SK-N-SH (cell line): ENCODE measurements at regions not wholly inside any gene's neighbourhood (a gene's known extent, or its start where the extent isn't known, plus 50 kb on each side); places are given as distances from the start of the nearest gene placed in this dataset.

Experiments
- CTCF ChIA-PET: fragments of 300-600, 350-600 bp; formaldehyde crosslinking; extraction: SDS; loops from one replicate; lab custom pipeline; 2021; lab: Yijun Ruan, JAX
- POLR2A ChIA-PET: fragments of 350-600 bp; sonication (Branson Sonifier 250); formaldehyde crosslinking; extraction: SDS; loops from one replicate; lab custom pipeline; 2020; ENCODE audit warnings: antibody characterized with exemption, inconsistent platforms; lab: Yijun Ruan, JAX
- DNase-seq: peaks from one replicate; pipeline ENCODE4 v3.0.0; 2012
- H2AFZ ChIP-seq: fragments of 200-600 bp; sonication (generic); 2 replicates; pipeline ENCODE4 v1.8.1; 2016; ENCODE audit warnings: antibody characterized with exemption, mild to moderate bottlenecking, low read depth
- H3F3A ChIP-seq: fragments of 200-600 bp; sonication (generic); replicated peaks from 2 replicates; pipeline ENCODE3; 2016; ENCODE audit warnings: antibody characterized with exemption, mild to moderate bottlenecking; ENCODE audit not compliant: insufficient read depth
- H3K27ac ChIP-seq, 2 experiments: fragments of 200-500 bp in 1 of 2; fragments of 200-600 bp in 1 of 2; sonication (Bioruptor generic) in 1 of 2; sonication (generic), shearing (Covaris generic) in 1 of 2; 2 replicates each; pipeline versions ENCODE4 v1.5.1 to v1.6.1; 2014 to 2016; ENCODE audit warnings: low read depth in 2 of 2, inconsistent platforms in 1 of 2, low read length in 1 of 2, mild to moderate bottlenecking in 1 of 2, mixed read lengths in 1 of 2
- H3K27me3 ChIP-seq: fragments of 200-600 bp; sonication (generic), shearing (Covaris generic); 2 replicates; pipeline ENCODE4 v1.6.1; 2016; ENCODE audit warnings: mixed run types; ENCODE audit not compliant: insufficient read depth
- H3K36me3 ChIP-seq, 2 experiments: fragments of 200-500 bp in 1 of 2; fragments of 200-600 bp in 1 of 2; sonication (Bioruptor generic) in 1 of 2; sonication (generic) in 1 of 2; replicated peaks in 1 of 2; 2 replicates each; pipeline versions ENCODE3 to v1.5.1; 2014 to 2016; ENCODE audit warnings: low read length in 1 of 2, mild to moderate bottlenecking in 1 of 2; ENCODE audit not compliant: insufficient read depth in 2 of 2, control insufficient read depth in 1 of 2
- H3K4me1 ChIP-seq, 2 experiments: fragments of 200-500 bp in 1 of 2; fragments of 200-600 bp in 1 of 2; sonication (Bioruptor generic) in 1 of 2; sonication (generic), shearing (Covaris generic) in 1 of 2; 2 replicates each; pipeline versions ENCODE4 v1.5.1 to v1.6.1; 2014 to 2016; ENCODE audit warnings: low read depth in 1 of 2, low read length in 1 of 2, mixed run types in 1 of 2; ENCODE audit not compliant: insufficient read depth in 2 of 2, control insufficient read depth in 1 of 2
- H3K4me2 ChIP-seq: fragments of 200-600 bp; sonication (generic), shearing (Covaris generic); 2 replicates; pipeline ENCODE4 v1.6.1; 2017; ENCODE audit warnings: mixed run types
- H3K4me3 ChIP-seq, 2 experiments: fragments of 200-500 bp in 1 of 2; fragments of 200-600 bp in 1 of 2; sonication (Bioruptor generic) in 1 of 2; sonication (generic), shearing (Covaris generic) in 1 of 2; 2 replicates each; pipeline versions ENCODE4 v1.5.1 to v1.8.1; 2014 to 2016; ENCODE audit warnings: low read depth in 2 of 2, inconsistent platforms in 1 of 2, low read length in 1 of 2, mild to moderate bottlenecking in 1 of 2, mixed read lengths in 1 of 2, moderate library complexity in 1 of 2
- H3K79me2 ChIP-seq: fragments of 200-600 bp; sonication (generic); 2 replicates; pipeline ENCODE4 v1.8.1; 2017; ENCODE audit warnings: mild to moderate bottlenecking; ENCODE audit not compliant: insufficient read depth
- H3K9ac ChIP-seq: fragments of 200-600 bp; sonication (generic); 2 replicates; pipeline ENCODE4 v1.6.1; 2017; ENCODE audit warnings: mixed run types
- H3K9me2 ChIP-seq: fragments of 200-600 bp; sonication (generic); 2 replicates; pipeline ENCODE4 v1.6.1; 2017; ENCODE audit warnings: mixed run types
- H3K9me3 ChIP-seq: fragments of 200-600 bp; sonication (generic); 2 replicates; pipeline ENCODE4 v1.6.1; 2017; ENCODE audit warnings: mixed run types, mild to moderate bottlenecking, moderate library complexity
- H4K20me1 ChIP-seq: fragments of 200-600 bp; sonication (generic); 2 replicates; pipeline ENCODE4 v1.6.1; 2017; ENCODE audit warnings: mild to moderate bottlenecking, mixed run types; ENCODE audit not compliant: insufficient read depth
- CHD2 ChIP-seq: fragments of 150-350 bp; IDR thresholded peaks from 2 replicates; pipeline ENCODE4 v1.6.1; 2018; ENCODE audit warnings: low read length; ENCODE audit not compliant: partially characterized antibody
- CTCF ChIP-seq: fragments of 200-600 bp; sonication (generic); IDR thresholded peaks from 2 replicates; pipeline ENCODE4 v1.6.1; 2017; ENCODE audit warnings: antibody characterized with exemption, mild to moderate bottlenecking, moderate library complexity
- ELF1 ChIP-seq: IDR thresholded peaks from 2 replicates; pipeline ENCODE4 v1.4.0; 2012
- EP300 ChIP-seq, 2 experiments: IDR thresholded peaks; 2 replicates each; pipeline versions ENCODE4 v1.4.0 to v1.6.1; 2012; ENCODE audit warnings: borderline replicate concordance in 1 of 2, low read depth in 1 of 2, low read length in 1 of 2
- EZH2phosphoT487 ChIP-seq: fragments of 200-600 bp; sonication (generic); IDR thresholded peaks from 2 replicates; pipeline ENCODE4 v1.6.1; 2017; ENCODE audit warnings: low read depth, mixed run types, mild to moderate bottlenecking, antibody characterized with exemption, moderate library complexity, borderline replicate concordance
- GATA2 ChIP-seq: sonication (generic); formaldehyde crosslinking; IDR thresholded peaks from 2 replicates; pipeline ENCODE4 v1.5.0; 2020; ENCODE audit warnings: mild to moderate bottlenecking, missing genetic modification reagents
- IRF3 ChIP-seq: fragments of 150-350 bp; IDR thresholded peaks from 2 replicates; pipeline ENCODE4 v1.6.1; 2016; ENCODE audit warnings: mild to moderate bottlenecking, low read depth, low read length
- MAX ChIP-seq: IDR thresholded peaks from 2 replicates; pipeline ENCODE4 v1.4.0; 2012; ENCODE audit warnings: low read depth
- RAD21 ChIP-seq: IDR thresholded peaks from 2 replicates; pipeline ENCODE4 v1.6.1; 2012; ENCODE audit warnings: mild to moderate bottlenecking, low read length
- RCOR1 ChIP-seq: fragments of 150-350 bp; IDR thresholded peaks from 2 replicates; pipeline ENCODE4 v1.6.1; 2017; ENCODE audit warnings: antibody characterized with exemption, low read length
- REST ChIP-seq: IDR thresholded peaks from 2 replicates; pipeline ENCODE4 v1.6.1; 2012; ENCODE audit warnings: mild to moderate bottlenecking, low read depth, low read length, moderate library complexity
- SIN3A ChIP-seq: IDR thresholded peaks from 2 replicates; pipeline ENCODE4 v1.6.1; 2012; ENCODE audit warnings: low read depth, mild to moderate bottlenecking, low read length, moderate library complexity, borderline replicate concordance
- TAF1 ChIP-seq: IDR thresholded peaks from 2 replicates; pipeline ENCODE4 v1.6.1; 2012; ENCODE audit warnings: low read depth, mild to moderate bottlenecking, low read length, moderate library complexity, borderline replicate concordance
- YY1 ChIP-seq: IDR thresholded peaks from 2 replicates; pipeline ENCODE4 v1.4.0; 2012; ENCODE audit warnings: low read depth, mild to moderate bottlenecking
- WGBS: methylation state at CpG from one replicate; pipeline ENCODE4 v1.1.6; 2017; ENCODE audit warnings: low lambda C conversion rate; 5-methylcytosine and 5-hydroxymethylcytosine counted together

- ChIA-PET POLR2A (interaction anchor here (0.6 kb wide), 1 partner anchor 15 kb away, joined by 3 read pairs; no protein-coding TSS in a partner anchor), CTCF (interaction anchor here (4.0 kb wide), 1 partner anchor 13 kb away, joined by 22 read pairs; no protein-coding TSS in a partner anchor)
- 48% methylated on average over 2 of the region's 2 CpGs for WGBS
- Histone ChIP-seq H3K4me2 (no peak overlapping the region), H3K27me3 (no peaks in the 10 kb centered on the region), H3K9me2 (no peaks in the 10 kb centered on the region), H3K4me3 (no peak overlapping the region), H3K4me1 (peaks cover 0 to 22% of the 10 kb centered on the region in 2 experiments; a peak in 2 of 4 replicates), H3K79me2 (no peaks in the 10 kb centered on the region), H2AFZ (no peak overlapping the region), H3F3A (no peaks in the 10 kb centered on the region), H3K27ac (no peak overlapping the region), H3K9ac (no peak overlapping the region), H3K9me3 (no peaks in the 10 kb centered on the region), H4K20me1 (no peaks in the 10 kb centered on the region), H3K36me3 (no peaks in the 10 kb centered on the region)
- no peak for TF ChIP-seq GATA2 (CRISPR knock-in tag)
- no peak for TF ChIP-seq REST
- no peak for DNase-seq
These were observed 395.2 kb upstream of the PLXNA2 start for GRCh38 chr1:208639382-208639781.

- CTCF ChIA-PET, result interaction anchor here (1.0 to 4.0 kb wide), 2 partner anchors 12 to 563 kb away, joined by 3 to 22 read pairs; no protein-coding TSS in a partner anchor
- Histone ChIP-seq H3K4me3 (no peak overlapping the region), H3F3A (no peaks in the 10 kb centered on the region), H3K4me2 (no peak overlapping the region), H2AFZ (no peak overlapping the region), H3K4me1 (peaks cover 0 to 22% of the 10 kb centered on the region in 2 experiments; a peak in 2 of 4 replicates), H3K79me2 (no peaks in the 10 kb centered on the region), H4K20me1 (no peaks in the 10 kb centered on the region), H3K27me3 (no peaks in the 10 kb centered on the region), H3K27ac (no peak overlapping the region), H3K9me3 (no peaks in the 10 kb centered on the region), H3K9me2 (no peaks in the 10 kb centered on the region), H3K36me3 (no peaks in the 10 kb centered on the region), H3K9ac (no peak overlapping the region)
- POLR2A ChIA-PET, result no interaction called here
- WGBS, result 56% methylated on average over 5 of the region's 5 CpGs
- DNase-seq, result no peak
- TF ChIP-seq EZH2phosphoT487, result no peak
- no peak for TF ChIP-seq SIN3A
- no peak for TF ChIP-seq REST
- TF ChIP-seq MAX, result no peak
- no peak for TF ChIP-seq RAD21
- TF ChIP-seq EP300 (IDR thresholded peaks at IDR 0.05; ENCODE audit: borderline replicate concordance in 1 of 2, low read depth in 1 of 2, low read length in 1 of 2), result no peak
- no peak for TF ChIP-seq RCOR1
- no peak for TF ChIP-seq YY1
- no peak for TF ChIP-seq CHD2
- no peak for TF ChIP-seq ELF1
- no peak for TF ChIP-seq TAF1
- TF ChIP-seq IRF3, result no peak
- no peak for TF ChIP-seq CTCF
These were observed 396.1 kb upstream of the PLXNA2 start for GRCh38 chr1:208640295-208640694.
